NCI-H524 (cell line): ENCODE measurements at regions not wholly inside any gene's neighbourhood (a gene's known extent, or its start where the extent isn't known, plus 50 kb on each side); places are given as distances from the start of the nearest gene placed in this dataset.

Experiments
- DNase-seq, 2 experiments: peaks; one replicate each; lab custom pipeline; 2025; lab: John Stamatoyannopoulos, UW

- DNase-seq: peak; percentile 45 to 58
Observed at GRCh38 chr20:20993372-20993771, 112.8 kb downstream of the LINC00237 start.

GRCh38 chr20:20992686-20993360 lies 113.3 kb downstream of the LINC00237 start:
- DNase-seq: peak; percentile 91 to 98

GRCh38 chr20:20992277-20992676 lies 113.9 kb downstream of the LINC00237 start:
- peak; percentile 82 to 95 for DNase-seq

- no peak for DNase-seq
Observed at GRCh38 chr20:20989081-20989480, 117.1 kb downstream of the LINC00237 start.

- DNase-seq: no peak
Observed at GRCh38 chr20:20979934-20980333, 126.2 kb downstream of the LINC00237 start.

GRCh38 chr20:20977786-20978185 lies 128.4 kb downstream of the LINC00237 start:
- DNase-seq: no peak

GRCh38 chr20:20972490-20972889 lies 133.7 kb downstream of the LINC00237 start:
- DNase-seq: no peak

- DNase-seq: no peak
Observed at GRCh38 chr20:20971810-20972209, 134.3 kb downstream of the LINC00237 start.

GRCh38 chr20:20970841-20971240 lies 135.3 kb downstream of the LINC00237 start:
- DNase-seq: peak; percentile 2 to 58

GRCh38 chr20:20969701-20970280 lies 136.4 kb downstream of the LINC00237 start:
- no peak for DNase-seq

- no peak for DNase-seq
Observed at GRCh38 chr20:20967564-20968184, 138.5 kb downstream of the LINC00237 start.

- DNase-seq: no peak
Observed at GRCh38 chr20:20966171-20966570, 140.0 kb downstream of the LINC00237 start.

GRCh38 chr20:20959031-20959755 lies 147.0 kb downstream of the LINC00237 start:
- no peak for DNase-seq

- no peak for DNase-seq
Observed at GRCh38 chr20:20956513-20956931, 149.6 kb downstream of the LINC00237 start.

GRCh38 chr20:20955892-20956291 lies 150.3 kb downstream of the LINC00237 start:
- no peak for DNase-seq

GRCh38 chr20:20953738-20954618 lies 152.2 kb downstream of the LINC00237 start:
- DNase-seq: no peak

- DNase-seq: no peak
Observed at GRCh38 chr20:20950620-20951019, 155.5 kb downstream of the LINC00237 start.

- no peak for DNase-seq
Observed at GRCh38 chr20:20946122-20946759, 159.9 kb downstream of the LINC00237 start.

- DNase-seq: no peak
Observed at GRCh38 chr20:20941468-20941889, 164.7 kb downstream of the LINC00237 start.

GRCh38 chr20:20939006-20939405 lies 167.2 kb downstream of the LINC00237 start:
- DNase-seq: no peak

- no peak for DNase-seq
Observed at GRCh38 chr20:20938599-20938998, 167.6 kb downstream of the LINC00237 start.
